Ascending aorta (tissue), 2 donors: ENCODE measurements at regions not wholly inside any gene's neighbourhood (a gene's known extent, or its start where the extent isn't known, plus 50 kb on each side); places are given as distances from the start of the nearest gene placed in this dataset.

Source experiments
- DNase-seq, 2 donors: peaks; one replicate each; pipeline ENCODE4 v3.0.0-alpha.2; 2019; ENCODE audit warnings: low spot score in 2 of 2
- H3K27ac ChIP-seq, 2 donors: fragments of 200-600 bp; sonication (generic); one replicate each; pipeline ENCODE4 v1.5.1; 2016 to 2017; ENCODE audit warnings: mild to moderate bottlenecking in 1 of 2
- H3K27me3 ChIP-seq: fragments of 200-600 bp; sonication (generic); one replicate; pipeline ENCODE4 v1.5.1; 2017
- H3K36me3 ChIP-seq, 2 donors: fragments of 200-600 bp; sonication (generic); one replicate each; pipeline ENCODE4 v1.5.1; 2016
- H3K4me1 ChIP-seq, 2 donors: fragments of 200-600 bp; sonication (generic); one replicate each; pipeline ENCODE4 v1.5.1; 2016 to 2017; ENCODE audit warnings: mild to moderate bottlenecking in 1 of 2
- H3K4me3 ChIP-seq, 2 donors: fragments of 200-600 bp; sonication (generic); one replicate each; pipeline ENCODE4 v1.5.1; 2016 to 2017; ENCODE audit warnings: mild to moderate bottlenecking in 1 of 2
- H3K9me3 ChIP-seq, 2 donors: fragments of 200-600 bp; sonication (generic); one replicate each; pipeline ENCODE4 v1.5.1; 2016
- intact Hi-C: fragments of 100-400 bp; cut with DNase I; formaldehyde crosslinking; loops from one replicate; pipeline ENCODE4 v1.15.1; 2023
- TF ChIP-seq, protein P1 (sequence below), 3 experiments: fragments of 200-600 bp in 2 of 3; fragments of 450-650 bp in 1 of 3; sonication (generic) in 2 of 3; IDR thresholded peaks; one replicate each; pipeline ENCODE4 v1.5.1; 2016 to 2019; ENCODE audit warnings: antibody characterized with exemption in 3 of 3, mild to moderate bottlenecking in 1 of 3, moderate library complexity in 1 of 3

GRCh38 chr2:146992466-146992865, 852.4 kb upstream of the ACVR2A start:
- no peaks in the 10 kb centered on the region for H3K4me1 ChIP-seq
- intact Hi-C loops = no loop called here
- H3K4me3 ChIP-seq = no peak overlapping the region
- H3K27ac ChIP-seq = no peak overlapping the region
- TF ChIP-seq, protein P1, sequence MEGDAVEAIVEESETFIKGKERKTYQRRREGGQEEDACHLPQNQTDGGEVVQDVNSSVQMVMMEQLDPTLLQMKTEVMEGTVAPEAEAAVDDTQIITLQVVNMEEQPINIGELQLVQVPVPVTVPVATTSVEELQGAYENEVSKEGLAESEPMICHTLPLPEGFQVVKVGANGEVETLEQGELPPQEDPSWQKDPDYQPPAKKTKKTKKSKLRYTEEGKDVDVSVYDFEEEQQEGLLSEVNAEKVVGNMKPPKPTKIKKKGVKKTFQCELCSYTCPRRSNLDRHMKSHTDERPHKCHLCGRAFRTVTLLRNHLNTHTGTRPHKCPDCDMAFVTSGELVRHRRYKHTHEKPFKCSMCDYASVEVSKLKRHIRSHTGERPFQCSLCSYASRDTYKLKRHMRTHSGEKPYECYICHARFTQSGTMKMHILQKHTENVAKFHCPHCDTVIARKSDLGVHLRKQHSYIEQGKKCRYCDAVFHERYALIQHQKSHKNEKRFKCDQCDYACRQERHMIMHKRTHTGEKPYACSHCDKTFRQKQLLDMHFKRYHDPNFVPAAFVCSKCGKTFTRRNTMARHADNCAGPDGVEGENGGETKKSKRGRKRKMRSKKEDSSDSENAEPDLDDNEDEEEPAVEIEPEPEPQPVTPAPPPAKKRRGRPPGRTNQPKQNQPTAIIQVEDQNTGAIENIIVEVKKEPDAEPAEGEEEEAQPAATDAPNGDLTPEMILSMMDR (IDR thresholded peaks at IDR 0.05) = no peak
- no peak for DNase-seq
- H3K27me3 ChIP-seq = no peaks in the 10 kb centered on the region
- H3K9me3 ChIP-seq = no peaks in the 10 kb centered on the region
- H3K36me3 ChIP-seq = no peaks in the 10 kb centered on the region

- Histone ChIP-seq H3K9me3 (no peaks in the 10 kb centered on the region), H3K27me3 (no peaks in the 10 kb centered on the region), H3K36me3 (no peaks in the 10 kb centered on the region), H3K4me1 (no peaks in the 10 kb centered on the region), H3K4me3 (no peak overlapping the region), H3K27ac (no peak overlapping the region)
- no peak for DNase-seq
- intact Hi-C loops = no loop called here
- TF ChIP-seq, protein P1 (IDR thresholded peaks at IDR 0.05) = no peak
Measured at GRCh38 chr2:146992057-146992456, 852.8 kb upstream of the ACVR2A start.

- TF ChIP-seq, protein P1 (IDR thresholded peaks at IDR 0.05) = no peak
- intact Hi-C loops = no loop called here
Measured at GRCh38 chr2:146990311-146991054, 854.3 kb upstream of the ACVR2A start.

GRCh38 chr2:146989741-146990140, 855.1 kb upstream of the ACVR2A start:
- intact Hi-C loops = no loop called here
- TF ChIP-seq, protein P1 (IDR thresholded peaks at IDR 0.05) = no peak
- Histone ChIP-seq H3K4me3 (no peak overlapping the region), H3K4me1 (no peaks in the 10 kb centered on the region), H3K27me3 (no peaks in the 10 kb centered on the region), H3K36me3 (no peaks in the 10 kb centered on the region), H3K9me3 (no peaks in the 10 kb centered on the region), H3K27ac (no peak overlapping the region)
- DNase-seq = no peak

More at GRCh38 chr2:146990311-146991054, 854.3 kb upstream of the ACVR2A start:
- no peak overlapping the region for H3K4me3 ChIP-seq
- H3K4me1 ChIP-seq = no peaks in the 10 kb centered on the region
- H3K9me3 ChIP-seq = no peaks in the 10 kb centered on the region
- DNase-seq = no peak
- no peaks in the 10 kb centered on the region for H3K27me3 ChIP-seq
- H3K27ac ChIP-seq = no peak overlapping the region
- no peaks in the 10 kb centered on the region for H3K36me3 ChIP-seq

DNA sequence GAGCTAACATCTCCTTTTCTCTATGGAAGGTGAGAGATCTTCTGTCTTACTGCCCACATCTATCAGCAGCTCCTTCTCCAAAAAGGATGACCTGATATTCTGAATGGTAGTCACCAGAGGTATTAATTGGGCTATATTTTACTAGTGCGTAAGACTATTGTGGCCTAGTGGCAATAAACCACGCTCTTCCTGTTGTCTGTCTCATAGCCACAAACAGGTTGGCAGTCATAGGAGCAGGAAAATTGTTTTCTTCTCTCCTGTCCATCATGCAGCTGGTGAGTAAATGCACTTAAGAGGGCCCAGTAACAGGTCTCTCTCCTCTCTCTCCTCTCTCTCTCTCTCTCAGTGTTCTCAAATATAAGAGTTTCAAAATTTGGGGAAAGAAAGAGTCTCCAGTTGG, 856.8 kb upstream of the ACVR2A start:
- H3K9me3 ChIP-seq = no peaks in the 10 kb centered on the region
- no peaks in the 10 kb centered on the region for H3K4me1 ChIP-seq
- no peaks in the 10 kb centered on the region for H3K36me3 ChIP-seq
- no peak for DNase-seq
- TF ChIP-seq, protein P1 (IDR thresholded peaks at IDR 0.05) = no peak
- H3K4me3 ChIP-seq = no peak overlapping the region
- intact Hi-C loops = no loop called here
- H3K27me3 ChIP-seq = no peaks in the 10 kb centered on the region
- H3K27ac ChIP-seq = no peak overlapping the region
